ENCODE measurements at regions not wholly inside any gene's neighbourhood (a gene's known extent, or its start where the extent isn't known, plus 50 kb on each side); places are given as distances from the start of the nearest gene placed in this dataset.

GRCh38 chr3:10637342-10637741 is 132.0 kb upstream of the ATP2B2 start:
- TF ChIP-seq CTCF (conservative IDR thresholded peaks at IDR 0.05; ENCODE audit: low read depth in 2 of 2) (no peak), POLR2AphosphoS5 (IDR thresholded peaks at IDR 0.05; ENCODE audit: low read depth) (no peak), EZH2 (IDR thresholded peaks at IDR 0.05; ENCODE audit: low read depth, unreplicated experiment) (no peak), CREB1 (CRISPR knock-in tag; IDR thresholded peaks at IDR 0.05; ENCODE audit: low read depth) (no peak), EZH2phosphoT487 (IDR thresholded peaks at IDR 0.05; ENCODE audit: unreplicated experiment) (no peak), REST (IDR thresholded peaks at IDR 0.05; ENCODE audit: unreplicated experiment) (no peak), ZNF331 (CRISPR knock-in tag; IDR thresholded peaks at IDR 0.05; ENCODE audit: low read depth) (no peak), ETS1 (IDR thresholded peaks at IDR 0.05) (no peak), NANOG (IDR thresholded peaks at IDR 0.05; ENCODE audit: borderline replicate concordance) (no peak), STAT1 (IDR thresholded peaks at IDR 0.05; ENCODE audit: unreplicated experiment) (no peak), JUNB (IDR thresholded peaks at IDR 0.05; ENCODE audit: unreplicated experiment) (no peak), ZNF462 (CRISPR knock-in tag; IDR thresholded peaks at IDR 0.05) (no peak)
